ENCODE measurements at regions not wholly inside any gene's neighbourhood (a gene's known extent, or its start where the extent isn't known, plus 50 kb on each side); places are given as distances from the start of the nearest gene placed in this dataset.
"Not testable (repeated sequence)": the region's sequence is repeated elsewhere in the genome, so short reads cannot be mapped to it uniquely, and the experiment has no call there.

DNA sequence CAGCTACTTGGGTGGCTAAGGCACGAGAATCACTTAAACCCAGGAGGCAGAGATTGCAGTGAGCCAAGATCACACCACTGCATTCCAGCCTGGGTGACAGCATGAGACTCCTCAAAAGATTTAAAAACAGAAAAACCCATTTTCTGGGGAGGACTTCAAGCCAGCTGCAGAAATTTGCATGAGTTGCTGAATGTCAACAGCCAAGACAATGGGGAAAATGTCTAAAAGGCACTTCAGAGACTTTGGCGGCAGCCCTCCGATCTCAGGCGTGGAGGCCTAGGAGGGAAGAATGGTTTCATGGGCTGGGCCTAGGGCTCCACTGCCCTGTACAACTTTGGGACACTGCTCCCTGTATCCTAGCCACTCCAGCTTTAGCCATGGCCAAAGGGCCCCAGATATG, 177.8 kb upstream of the C14orf180 start:
- CTCF ChIA-PET (ENCODE audit: low intra/inter-chr PET ratio) = no interaction called here
- in situ Hi-C loops (cut with MboI) = no loop called here
- FAIRE-seq = no peak

DNA sequence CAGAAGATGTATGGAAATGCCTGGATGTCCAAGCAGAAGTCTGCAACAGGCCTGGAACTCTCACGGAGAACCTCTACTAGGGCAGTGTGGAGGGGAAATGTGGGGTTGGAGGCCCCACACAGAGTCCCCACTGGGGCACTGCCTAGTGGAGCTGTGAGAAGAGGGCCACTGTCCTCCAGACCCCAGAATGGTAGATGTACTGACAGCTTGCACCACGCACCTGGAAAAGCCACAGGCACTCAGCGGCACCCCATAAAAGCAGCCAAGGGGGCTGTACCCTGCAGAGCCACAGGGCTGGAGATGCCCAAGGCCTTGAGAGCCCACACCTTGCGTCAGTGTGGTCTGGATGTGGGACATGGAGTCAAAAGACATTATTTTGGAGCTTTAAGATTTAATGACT, 177.3 kb upstream of the C14orf180 start:
- in situ Hi-C loops (cut with MboI); H3K4me2 ChIP-seq (ENCODE audit: insufficient read depth, low read length); DNase-seq (ENCODE audit: extremely low read depth in 1 of 4, low spot score in 3 of 4); POLR2A ChIA-PET; FAIRE-seq; H3K9me3 ChIP-seq (replicated peaks; ENCODE audit: control insufficient read depth, insufficient read depth, low read depth, low read length); H4K20me1 ChIP-seq (replicated peaks; ENCODE audit: control insufficient read depth, insufficient read depth, low read length); ATAC-seq; BruUV-seq (replicated peaks); H3K9ac ChIP-seq (ENCODE audit: insufficient read depth in 1 of 2, low read depth in 2 of 2, low read length in 2 of 2); H3K4me3 ChIP-seq; H3K36me3 ChIP-seq (ENCODE audit: control insufficient read depth, insufficient read depth, low read length); H2AFZ ChIP-seq (ENCODE audit: low read depth, low read length); H3K4me1 ChIP-seq (replicated peaks in 1 of 2; ENCODE audit: control insufficient read depth in 2 of 2, insufficient read depth in 2 of 2, low read length in 2 of 2); intact Hi-C loops (cut with micrococcal nuclease); CTCF ChIA-PET (ENCODE audit: low intra/inter-chr PET ratio); H3K27ac ChIP-seq (ENCODE audit: extremely low read depth, low read depth, low read length); H3K27me3 ChIP-seq (ENCODE audit: control insufficient read depth in 2 of 2, insufficient read depth in 2 of 2, low read length in 2 of 2); H3K79me2 ChIP-seq (ENCODE audit: control insufficient read depth, insufficient read depth, low read length); H3K9me1 ChIP-seq (ENCODE audit: control insufficient read depth, insufficient read depth, low read length): not testable (repeated sequence)
- WGBS (ENCODE audit: insufficient coverage, low coverage, missing lambda C conversion rate) = 0% methylated on average over 4 of the region's 4 CpGs

More for the DNA sequence above, 177.8 kb upstream of the C14orf180 start:
- Histone ChIP-seq H3K79me2 (ENCODE audit: control insufficient read depth, insufficient read depth, low read length) (no peaks in the 10 kb centered on the region), H3K27me3 (ENCODE audit: control insufficient read depth in 2 of 2, insufficient read depth in 2 of 2, low read length in 2 of 2) (peaks cover 0 to 13% of the 10 kb centered on the region in 2 experiments; a peak in 3 of 5 replicates), H3K4me2 (ENCODE audit: insufficient read depth, low read length) (no peak overlapping the region), H3K27ac (ENCODE audit: extremely low read depth, low read depth, low read length) (no peak overlapping the region), H3K36me3 (ENCODE audit: control insufficient read depth, insufficient read depth, low read length) (no peaks in the 10 kb centered on the region), H4K20me1 (replicated peaks; ENCODE audit: control insufficient read depth, insufficient read depth, low read length) (no peaks in the 10 kb centered on the region), H3K9ac (ENCODE audit: insufficient read depth in 1 of 2, low read depth in 2 of 2, low read length in 2 of 2) (no peak overlapping the region), H2AFZ (ENCODE audit: low read depth, low read length) (no peak overlapping the region), H3K9me3 (replicated peaks; ENCODE audit: control insufficient read depth, insufficient read depth, low read depth, low read length) (no peaks in the 10 kb centered on the region), H3K9me1 (ENCODE audit: control insufficient read depth, insufficient read depth, low read length) (no peaks in the 10 kb centered on the region), H3K4me1 (replicated peaks in 1 of 2; ENCODE audit: control insufficient read depth in 2 of 2, insufficient read depth in 2 of 2, low read length in 2 of 2) (no peaks in the 10 kb centered on the region), H3K4me3 (no peak overlapping the region)
- intact Hi-C loops (cut with micrococcal nuclease) = no loop called here
- no peak for TF ChIP-seq ILK (tag; IDR thresholded peaks at IDR 0.05; ENCODE audit: borderline replicate concordance, low read depth)
- no peak for TF ChIP-seq HEY1 (CRISPR knock-in tag; IDR thresholded peaks at IDR 0.05; ENCODE audit: borderline replicate concordance)
- TF ChIP-seq, protein P1, sequence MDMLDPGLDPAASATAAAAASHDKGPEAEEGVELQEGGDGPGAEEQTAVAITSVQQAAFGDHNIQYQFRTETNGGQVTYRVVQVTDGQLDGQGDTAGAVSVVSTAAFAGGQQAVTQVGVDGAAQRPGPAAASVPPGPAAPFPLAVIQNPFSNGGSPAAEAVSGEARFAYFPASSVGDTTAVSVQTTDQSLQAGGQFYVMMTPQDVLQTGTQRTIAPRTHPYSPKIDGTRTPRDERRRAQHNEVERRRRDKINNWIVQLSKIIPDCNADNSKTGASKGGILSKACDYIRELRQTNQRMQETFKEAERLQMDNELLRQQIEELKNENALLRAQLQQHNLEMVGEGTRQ (CRISPR knock-in tag; IDR thresholded peaks at IDR 0.05) = no peak
- TF ChIP-seq POLR2B (IDR thresholded peaks at IDR 0.05; ENCODE audit: low read depth, partially characterized antibody) = no peak
- TF ChIP-seq BACH1 (tag; IDR thresholded peaks at IDR 0.05) = no peak
- TF ChIP-seq, protein P2, sequence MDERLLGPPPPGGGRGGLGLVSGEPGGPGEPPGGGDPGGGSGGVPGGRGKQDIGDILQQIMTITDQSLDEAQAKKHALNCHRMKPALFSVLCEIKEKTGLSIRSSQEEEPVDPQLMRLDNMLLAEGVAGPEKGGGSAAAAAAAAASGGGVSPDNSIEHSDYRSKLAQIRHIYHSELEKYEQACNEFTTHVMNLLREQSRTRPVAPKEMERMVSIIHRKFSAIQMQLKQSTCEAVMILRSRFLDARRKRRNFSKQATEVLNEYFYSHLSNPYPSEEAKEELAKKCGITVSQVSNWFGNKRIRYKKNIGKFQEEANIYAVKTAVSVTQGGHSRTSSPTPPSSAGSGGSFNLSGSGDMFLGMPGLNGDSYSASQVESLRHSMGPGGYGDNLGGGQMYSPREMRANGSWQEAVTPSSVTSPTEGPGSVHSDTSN (CRISPR knock-in tag; IDR thresholded peaks at IDR 0.05; ENCODE audit: low read depth) = no peak
- TF ChIP-seq, protein P2 (tag; conservative IDR thresholded peaks at IDR 0.05; ENCODE audit: low read depth) = no peak
- TF ChIP-seq LEF1 (IDR thresholded peaks at IDR 0.05) = no peak
- no peak for TF ChIP-seq KLF13 (tag; IDR thresholded peaks at IDR 0.05; ENCODE audit: borderline replicate concordance, low read depth)
- BruUV-seq (replicated peaks) = no TSS peak
- 0% methylated on average over 4 of the region's 4 CpGs for WGBS (ENCODE audit: insufficient coverage, low coverage, missing lambda C conversion rate)
- ATAC-seq = no peak
- DNase-seq (ENCODE audit: extremely low read depth in 1 of 4, low spot score in 3 of 4) = no peak
- POLR2A ChIA-PET = no interaction called here

Measured in K562 (cell line).